ENCODE measurements at regions not wholly inside any gene's neighbourhood (a gene's known extent, or its start where the extent isn't known, plus 50 kb on each side); places are given as distances from the start of the nearest gene placed in this dataset.

DNA sequence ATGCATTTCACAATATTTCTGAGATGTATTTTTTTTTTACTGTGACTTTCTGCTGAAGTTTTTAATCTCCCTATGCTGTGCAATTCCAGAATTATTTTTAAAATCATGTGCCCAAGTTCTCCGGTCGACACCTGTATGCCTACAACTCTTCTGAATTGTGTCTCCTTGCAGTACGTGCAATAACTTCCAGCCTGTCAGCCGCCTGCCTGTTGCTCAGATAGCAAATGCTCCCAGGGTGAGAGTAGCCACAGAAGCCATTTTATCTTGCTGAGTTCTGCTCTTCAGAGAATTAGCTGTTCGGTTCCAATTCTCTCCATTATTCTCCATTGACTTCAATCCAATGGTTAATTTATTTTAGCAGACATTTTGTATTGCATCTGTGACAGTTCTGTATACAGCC is 188.3 kb downstream of the CDC14C start:
- TF ChIP-seq, protein P1, sequence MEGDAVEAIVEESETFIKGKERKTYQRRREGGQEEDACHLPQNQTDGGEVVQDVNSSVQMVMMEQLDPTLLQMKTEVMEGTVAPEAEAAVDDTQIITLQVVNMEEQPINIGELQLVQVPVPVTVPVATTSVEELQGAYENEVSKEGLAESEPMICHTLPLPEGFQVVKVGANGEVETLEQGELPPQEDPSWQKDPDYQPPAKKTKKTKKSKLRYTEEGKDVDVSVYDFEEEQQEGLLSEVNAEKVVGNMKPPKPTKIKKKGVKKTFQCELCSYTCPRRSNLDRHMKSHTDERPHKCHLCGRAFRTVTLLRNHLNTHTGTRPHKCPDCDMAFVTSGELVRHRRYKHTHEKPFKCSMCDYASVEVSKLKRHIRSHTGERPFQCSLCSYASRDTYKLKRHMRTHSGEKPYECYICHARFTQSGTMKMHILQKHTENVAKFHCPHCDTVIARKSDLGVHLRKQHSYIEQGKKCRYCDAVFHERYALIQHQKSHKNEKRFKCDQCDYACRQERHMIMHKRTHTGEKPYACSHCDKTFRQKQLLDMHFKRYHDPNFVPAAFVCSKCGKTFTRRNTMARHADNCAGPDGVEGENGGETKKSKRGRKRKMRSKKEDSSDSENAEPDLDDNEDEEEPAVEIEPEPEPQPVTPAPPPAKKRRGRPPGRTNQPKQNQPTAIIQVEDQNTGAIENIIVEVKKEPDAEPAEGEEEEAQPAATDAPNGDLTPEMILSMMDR (IDR thresholded peaks at IDR 0.05): no peak
- TF ChIP-seq EP300 (IDR thresholded peaks at IDR 0.05): no peak
- no peak for TF ChIP-seq POLR2A (IDR thresholded peaks at IDR 0.05)

All from upper lobe of left lung (tissue), 4 donors.